ENCODE measurements at regions not wholly inside any gene's neighbourhood (a gene's known extent, or its start where the extent isn't known, plus 50 kb on each side); places are given as distances from the start of the nearest gene placed in this dataset.

DNA sequence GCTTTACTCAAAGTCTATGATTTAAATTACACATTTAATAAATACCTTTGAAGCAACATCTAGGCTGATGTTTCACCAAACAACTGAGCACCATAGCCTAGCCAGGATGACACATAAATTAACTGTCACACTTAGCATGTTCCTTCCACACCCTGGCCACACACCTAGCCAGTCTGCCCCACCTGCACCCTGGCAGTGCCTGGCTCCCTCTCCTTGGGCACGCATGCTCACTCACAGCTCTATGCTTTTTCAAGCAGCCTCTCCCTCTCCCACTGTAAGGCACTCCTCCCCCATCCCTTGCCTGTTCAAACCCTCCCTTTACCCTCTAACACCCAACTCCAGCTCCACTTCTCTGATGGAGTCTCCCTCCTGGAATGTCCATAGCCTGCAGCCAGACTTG, 357.6 kb upstream of the KLHL29 start:
- H3K4me3 ChIP-seq (ENCODE audit: low read length): no peak overlapping the region
- no peak for TF ChIP-seq CTCF (conservative IDR thresholded peaks at IDR 0.05; ENCODE audit: low read length)
- DNase-seq (ENCODE audit: low read depth): no peak

DNA sequence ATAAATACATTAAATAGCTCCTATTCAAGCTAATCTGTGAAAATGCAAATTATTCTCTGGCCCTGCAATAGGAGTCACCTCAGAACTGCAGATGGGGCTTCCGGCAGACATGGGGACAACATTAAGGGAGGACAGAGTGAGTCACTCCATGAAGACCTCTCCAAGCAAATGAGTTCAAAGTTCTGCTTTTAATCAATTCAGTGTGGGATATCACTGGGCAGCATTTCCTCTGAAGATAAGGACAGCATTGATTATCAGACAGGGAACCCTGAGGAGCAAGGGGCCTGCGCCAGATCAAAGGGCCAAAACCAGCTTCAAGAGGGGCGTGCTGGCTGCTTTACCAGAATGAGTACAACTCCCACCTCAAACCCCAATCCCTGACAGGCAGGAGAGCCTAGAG, 356.9 kb upstream of the KLHL29 start:
- no peak for TF ChIP-seq CTCF (conservative IDR thresholded peaks at IDR 0.05; ENCODE audit: low read length)
- H3K4me3 ChIP-seq (ENCODE audit: low read length): no peak overlapping the region
- no peak for DNase-seq (ENCODE audit: low read depth)

DNA sequence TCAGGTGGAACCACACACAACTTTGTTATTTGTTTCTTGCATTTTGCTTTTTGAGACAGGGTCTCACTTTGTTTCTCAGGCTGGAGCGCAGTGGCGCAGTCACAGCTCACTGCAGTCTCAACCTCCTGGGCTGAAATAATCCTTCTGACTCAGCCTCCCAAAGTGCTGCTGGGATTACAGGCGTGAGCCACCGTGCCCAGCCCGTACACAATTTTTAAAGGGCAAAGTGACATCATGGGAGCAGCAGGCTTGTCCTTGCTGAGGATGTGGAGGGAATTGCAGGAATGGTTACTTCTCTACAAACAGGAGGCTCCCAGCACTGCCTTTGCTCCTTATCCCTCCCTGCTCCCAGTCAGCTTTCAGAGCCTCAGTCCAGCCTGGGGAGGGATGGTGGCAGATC, 355.9 kb upstream of the KLHL29 start:
- DNase-seq (ENCODE audit: low read depth): no peak
- TF ChIP-seq CTCF (conservative IDR thresholded peaks at IDR 0.05; ENCODE audit: low read length): no peak
- no peak overlapping the region for H3K4me3 ChIP-seq (ENCODE audit: low read length)

- no peak overlapping the region for H3K4me3 ChIP-seq (ENCODE audit: low read length)
- no peak for DNase-seq (ENCODE audit: low read depth)
- TF ChIP-seq CTCF (conservative IDR thresholded peaks at IDR 0.05; ENCODE audit: low read length): no peak
Observed at GRCh38 chr2:23029951-23030350, 355.0 kb upstream of the KLHL29 start.

GRCh38 chr2:23034996-23035395, 350.0 kb upstream of the KLHL29 start:
- TF ChIP-seq CTCF (conservative IDR thresholded peaks at IDR 0.05; ENCODE audit: low read length): no peak
- no peak for DNase-seq (ENCODE audit: low read depth)
- no peak overlapping the region for H3K4me3 ChIP-seq (ENCODE audit: low read length)

DNA sequence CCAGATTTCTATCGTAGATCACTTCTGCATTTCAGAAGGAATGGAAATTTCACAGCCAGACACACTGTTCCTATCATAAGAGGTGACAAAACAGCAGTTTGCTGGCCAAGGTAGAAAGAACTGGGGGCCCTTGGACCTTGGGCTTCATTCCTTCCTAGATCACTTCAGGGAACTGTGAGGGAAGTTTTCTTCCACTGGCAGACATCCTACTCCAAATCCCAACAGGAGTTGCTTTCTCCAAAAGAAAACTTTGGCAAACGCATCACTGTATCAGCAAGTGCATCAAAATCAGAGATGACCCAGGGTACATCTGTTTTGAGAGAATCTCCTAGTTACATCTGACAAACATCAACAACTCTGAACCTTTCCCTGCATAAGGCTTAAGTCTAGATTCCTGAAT, 348.4 kb upstream of the KLHL29 start:
- no peak for TF ChIP-seq CTCF (conservative IDR thresholded peaks at IDR 0.05; ENCODE audit: low read length)
- H3K4me3 ChIP-seq (ENCODE audit: low read length): no peak overlapping the region
- no peak for DNase-seq (ENCODE audit: low read depth)

DNA sequence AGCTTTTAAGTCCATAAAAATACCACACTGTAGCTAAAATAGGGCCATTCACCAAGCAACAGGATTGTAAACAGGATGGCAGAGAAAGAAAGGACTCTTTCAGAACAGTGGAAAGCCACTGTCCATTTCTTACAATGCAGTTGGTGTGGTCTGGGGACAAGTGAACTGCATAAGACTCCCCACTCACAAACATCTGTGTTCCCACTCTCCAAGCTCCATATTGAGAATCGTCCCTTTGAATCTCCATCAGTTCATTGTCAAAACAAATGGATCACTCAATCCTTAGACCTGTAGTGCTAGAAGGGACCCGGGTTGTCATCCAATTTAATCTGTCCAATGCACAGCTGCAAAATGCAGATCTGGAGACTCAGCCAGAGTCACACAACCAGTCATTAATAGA, 347.4 kb upstream of the KLHL29 start:
- no peak for TF ChIP-seq CTCF (conservative IDR thresholded peaks at IDR 0.05; ENCODE audit: low read length)
- no peak overlapping the region for H3K4me3 ChIP-seq (ENCODE audit: low read length)
- DNase-seq (ENCODE audit: low read depth): no peak

Data from AG10803 (cell line).